Inflammatory macrophage treated with lipopolysaccharide for 4 hours (primary cell): ENCODE measurements at regions not wholly inside any gene's neighbourhood (a gene's known extent, or its start where the extent isn't known, plus 50 kb on each side); places are given as distances from the start of the nearest gene placed in this dataset.
A peak's percentile ranks its signal among the peaks of the same experiment; 100 is the strongest.
"Not testable (repeated sequence)": the region's sequence is repeated elsewhere in the genome, so short reads cannot be mapped to it uniquely, and the experiment has no call there.

ENCODE experiments used
- DNase-seq: peaks from one replicate; pipeline ENCODE4 v3.0.0-alpha.2; 2020

- no peak for DNase-seq
Observed at GRCh38 chr3:137820366-137820765, 56.3 kb downstream of the SOX14 start.

DNA sequence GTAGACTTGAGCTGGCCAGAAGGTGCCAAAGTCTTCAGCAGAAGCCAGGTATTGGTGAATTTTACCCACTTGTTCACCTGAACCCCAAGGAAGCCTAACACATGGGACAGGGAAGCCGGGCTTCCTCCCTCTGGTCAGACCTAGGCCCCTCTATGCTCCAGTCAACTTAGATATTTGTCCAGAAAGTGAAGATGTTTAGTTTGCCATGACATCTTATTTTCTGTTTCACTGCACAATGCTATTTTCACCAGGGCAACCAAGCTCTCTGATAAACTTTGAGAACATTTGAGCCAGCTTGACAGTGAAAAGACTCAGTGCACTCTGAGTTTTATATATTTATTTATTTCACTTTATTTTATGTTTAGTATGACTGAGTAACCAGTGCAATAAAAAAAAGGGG lies 71.0 kb downstream of the SOX14 start:
- DNase-seq = no peak

DNA sequence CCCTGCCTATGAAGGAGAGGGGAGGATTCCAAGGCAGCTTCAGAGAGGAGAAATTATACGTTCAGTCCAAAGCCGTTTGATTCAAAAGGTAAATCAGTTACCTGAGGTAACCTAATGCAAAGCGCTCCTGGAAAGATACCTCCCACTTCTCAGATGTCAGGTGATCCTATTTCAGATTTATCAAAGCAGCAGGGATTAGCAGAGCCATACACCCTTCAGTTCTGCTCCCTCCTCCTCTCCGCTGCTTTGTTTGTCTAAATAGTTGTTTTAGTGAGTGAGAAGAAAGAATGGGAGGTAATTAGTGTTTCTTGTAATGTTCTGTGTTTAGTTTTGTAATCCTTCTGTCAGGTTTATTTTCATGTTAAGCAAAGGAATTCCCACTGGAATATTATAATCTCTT lies 81.1 kb downstream of the SOX14 start:
- DNase-seq = no peak

GRCh38 chr3:137845666-137846065 lies 81.6 kb downstream of the SOX14 start:
- DNase-seq = no peak

DNA sequence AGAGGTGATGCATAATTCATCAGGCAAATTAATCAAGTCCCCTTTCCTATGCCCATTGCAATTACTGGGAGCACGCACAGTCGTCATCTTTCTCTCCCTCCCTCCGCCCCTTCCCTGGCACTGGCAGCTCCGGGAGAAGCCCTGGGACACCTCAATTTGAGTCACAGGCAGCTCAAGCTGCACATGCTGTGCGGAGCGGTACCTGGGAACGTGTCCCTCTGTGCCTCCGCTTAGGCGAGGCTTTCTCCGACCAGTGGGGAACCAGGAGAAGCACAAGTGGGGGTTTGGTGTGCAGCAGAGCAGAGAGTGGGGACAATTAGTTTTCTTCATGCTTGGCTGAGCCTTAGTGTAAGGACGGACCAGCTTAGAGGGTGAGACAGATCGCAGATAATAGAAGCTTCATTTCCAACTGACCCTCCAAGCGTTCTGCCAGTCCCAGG lies 88.3 kb downstream of the SOX14 start:
- DNase-seq = no peak

DNA sequence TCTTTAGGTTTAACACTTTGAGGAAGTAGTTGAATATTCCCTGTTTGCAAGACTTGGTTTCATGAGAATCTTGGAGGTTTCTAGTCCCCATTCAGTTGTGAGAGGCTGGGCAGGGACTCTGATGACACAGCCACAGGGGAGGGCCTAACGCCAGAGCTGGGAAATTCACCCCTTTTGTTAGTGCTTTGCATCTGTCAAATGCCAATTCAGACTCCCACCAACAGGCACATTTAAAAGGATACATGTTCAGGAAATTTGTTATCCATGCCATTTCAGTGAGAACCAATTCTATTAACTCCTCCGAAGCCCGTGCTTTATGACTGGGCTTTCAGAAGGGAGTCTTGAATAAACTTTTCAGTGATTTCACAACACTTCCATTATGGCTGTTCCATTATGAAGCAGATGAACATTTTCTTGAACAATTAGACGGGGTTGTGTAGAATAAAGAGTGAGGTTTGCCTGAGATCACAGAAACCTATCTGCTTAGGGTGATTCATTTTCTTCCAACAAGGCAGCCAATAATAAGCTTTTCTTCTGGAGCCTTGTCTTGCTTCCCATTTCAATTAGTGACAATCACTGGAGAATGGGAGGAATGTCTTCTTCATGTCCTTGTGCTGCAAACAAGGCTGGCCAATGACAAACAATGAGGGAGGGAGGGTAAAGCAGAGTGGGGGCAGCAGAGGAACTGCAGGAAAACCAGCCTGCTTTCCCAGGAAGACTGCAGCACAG lies 90.6 kb downstream of the SOX14 start:
- no peak for DNase-seq

DNA sequence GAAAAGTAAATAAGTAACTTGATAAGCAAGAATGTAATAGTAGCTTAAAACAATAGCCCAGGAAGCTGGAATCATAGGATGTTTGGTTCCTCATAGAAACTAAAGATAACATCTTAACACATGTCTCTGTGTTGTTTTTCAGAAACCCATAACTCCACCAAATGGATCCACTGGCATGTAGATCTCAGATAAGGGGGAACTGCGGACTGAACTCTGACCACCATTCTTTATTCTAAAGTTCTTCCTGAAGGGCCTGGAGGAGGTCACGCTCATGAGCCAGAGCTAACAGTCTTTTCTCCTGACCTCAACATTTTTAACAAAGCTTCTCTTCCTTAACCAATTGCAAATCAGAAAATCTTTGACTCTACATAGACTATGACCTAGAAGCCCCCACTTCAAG lies 101.9 kb downstream of the SOX14 start:
- DNase-seq = no peak

- no peak for DNase-seq
Observed at GRCh38 chr3:137866933-137867332, 102.8 kb downstream of the SOX14 start.

DNA sequence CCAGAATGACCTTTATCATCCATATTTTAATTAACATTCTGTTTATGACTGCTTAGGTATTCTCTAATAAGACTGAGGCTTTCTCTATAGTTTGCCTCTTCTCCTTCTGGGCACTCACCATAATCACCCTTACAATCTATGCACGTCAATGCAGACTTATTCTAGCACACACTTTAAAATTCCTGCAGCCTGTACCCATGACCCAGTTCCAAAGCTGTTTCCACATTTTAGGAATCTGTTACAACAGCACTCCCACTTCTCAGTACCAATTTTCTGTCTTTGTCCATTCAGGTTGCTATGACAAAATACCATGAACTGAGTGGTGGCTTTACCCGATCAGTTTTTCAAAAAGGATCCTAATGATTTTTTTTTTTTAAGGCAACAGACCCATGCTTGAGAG lies 103.5 kb downstream of the SOX14 start:
- no peak for DNase-seq

- DNase-seq = no peak
Observed at GRCh38 chr3:137869022-137869421, 104.9 kb downstream of the SOX14 start.

DNA sequence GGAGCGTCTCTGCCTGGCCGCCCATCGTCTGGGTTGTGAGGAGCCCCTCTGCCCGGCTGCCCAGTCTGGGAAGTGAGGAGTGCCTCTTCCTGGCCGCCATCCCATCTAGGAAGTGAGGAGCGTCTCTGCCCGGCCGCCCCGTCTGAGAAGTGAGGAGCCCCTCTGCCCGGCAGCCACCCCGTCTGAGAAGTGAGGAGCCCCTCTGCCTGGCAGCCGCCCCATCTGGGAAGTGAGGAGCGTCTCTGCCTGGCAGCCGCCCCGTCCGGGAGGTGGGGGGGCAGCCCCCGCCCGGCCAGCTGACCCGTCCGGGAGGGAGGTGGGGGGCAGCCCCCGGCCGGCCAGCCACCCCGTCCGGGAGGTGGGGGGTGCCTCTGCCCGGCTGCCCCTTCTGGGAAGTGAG lies 108.5 kb downstream of the SOX14 start:
- not testable (repeated sequence) for DNase-seq

GRCh38 chr3:137896842-137897241 lies 113.1 kb upstream of the CLDN18 start:
- not testable (repeated sequence) for DNase-seq

DNA sequence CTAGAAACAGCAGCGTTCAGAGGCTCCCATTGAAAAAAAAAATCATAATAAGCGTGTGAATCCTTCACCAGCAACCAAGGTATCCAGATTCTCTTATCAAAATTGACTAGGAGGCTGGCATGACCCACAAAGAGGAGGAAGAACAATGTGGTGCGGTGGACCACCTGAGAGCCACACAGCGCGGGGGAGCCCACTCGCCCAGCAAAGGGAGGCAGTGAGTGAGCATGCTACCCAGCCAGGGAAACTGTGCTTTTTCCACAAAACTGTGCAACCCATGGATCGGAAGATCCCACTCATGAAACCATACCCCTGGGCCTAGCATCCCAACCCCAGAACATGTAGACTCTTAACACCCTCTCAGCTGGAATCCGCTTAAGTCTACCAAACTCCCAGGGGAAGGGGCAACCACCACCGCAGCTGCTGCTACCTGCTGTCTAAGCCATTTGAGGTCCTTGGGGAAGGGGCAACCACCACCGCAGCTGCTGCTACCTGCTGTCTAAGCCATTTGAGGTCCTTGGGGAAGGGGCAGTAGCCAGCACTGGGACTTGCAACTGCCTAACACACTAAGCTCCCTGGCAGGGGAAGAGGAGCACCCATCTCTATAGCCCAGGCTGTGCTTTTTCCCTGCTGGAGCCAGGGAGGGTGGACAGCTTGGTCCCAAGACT lies 102.8 kb upstream of the CLDN18 start:
- DNase-seq = no peak

DNA sequence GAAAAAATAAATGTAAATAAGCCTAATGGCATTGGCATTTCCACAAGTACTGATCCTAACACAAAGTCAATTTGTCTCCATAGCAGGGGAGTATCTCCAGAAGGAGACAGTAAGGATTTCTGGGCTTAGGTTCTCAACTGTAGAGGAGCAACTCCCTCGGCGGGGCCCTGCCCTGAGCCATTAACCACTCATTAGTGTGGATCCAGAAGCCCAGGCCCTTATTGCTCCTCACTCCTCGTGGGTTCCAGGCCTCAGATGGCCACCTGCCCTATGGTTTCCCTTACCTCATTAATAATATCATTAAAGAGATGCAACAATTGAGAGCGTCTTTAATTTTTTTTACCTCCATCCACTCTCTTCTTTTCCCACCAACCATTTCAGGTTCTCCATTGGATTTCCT lies 85.3 kb upstream of the CLDN18 start:
- DNase-seq = no peak

- no peak for DNase-seq
Observed at GRCh38 chr3:137925080-137925479, 84.9 kb upstream of the CLDN18 start.

DNA sequence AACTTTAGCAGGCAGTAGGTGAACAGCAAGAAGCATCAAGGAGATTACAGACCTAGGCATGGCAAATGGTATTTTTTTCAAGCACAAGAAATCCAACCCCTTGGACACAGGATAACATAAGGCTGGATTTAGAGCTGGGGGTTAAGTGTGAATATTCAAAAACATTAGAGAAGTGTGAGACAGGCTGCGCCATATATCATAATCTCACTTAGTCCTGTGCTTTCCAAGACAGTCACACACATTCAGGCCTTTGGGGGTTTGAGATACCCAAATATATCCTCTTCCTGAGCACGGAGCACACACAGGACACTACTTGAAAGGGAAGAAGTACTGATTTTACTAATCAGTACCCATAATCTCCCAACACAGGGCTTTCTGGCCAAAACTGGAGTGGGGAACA lies 83.0 kb upstream of the CLDN18 start:
- no peak for DNase-seq

GRCh38 chr3:137930976-137931375 lies 79.0 kb upstream of the CLDN18 start:
- no peak for DNase-seq

DNA sequence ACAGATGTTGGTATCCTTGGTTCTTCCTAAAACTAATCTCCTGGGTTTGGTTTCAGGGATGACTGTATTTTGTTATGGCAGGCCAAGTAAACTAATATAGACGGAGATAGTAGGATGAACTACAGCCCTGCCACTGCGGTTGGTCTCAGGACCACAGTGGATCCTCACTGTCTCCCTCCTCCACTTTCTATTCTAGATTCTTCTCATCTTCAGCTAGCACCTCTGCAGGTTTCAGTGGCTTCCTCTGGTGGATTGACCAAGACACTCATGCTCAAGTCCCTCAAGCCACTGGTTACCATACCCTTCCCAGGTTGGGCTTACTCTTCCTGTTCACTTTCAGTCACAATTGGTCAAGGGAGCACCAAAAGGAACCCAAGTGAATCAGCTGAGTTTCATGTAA lies 71.1 kb upstream of the CLDN18 start:
- DNase-seq = no peak

- no peak for DNase-seq
Observed at GRCh38 chr3:137944593-137944992, 65.4 kb upstream of the CLDN18 start.

DNA sequence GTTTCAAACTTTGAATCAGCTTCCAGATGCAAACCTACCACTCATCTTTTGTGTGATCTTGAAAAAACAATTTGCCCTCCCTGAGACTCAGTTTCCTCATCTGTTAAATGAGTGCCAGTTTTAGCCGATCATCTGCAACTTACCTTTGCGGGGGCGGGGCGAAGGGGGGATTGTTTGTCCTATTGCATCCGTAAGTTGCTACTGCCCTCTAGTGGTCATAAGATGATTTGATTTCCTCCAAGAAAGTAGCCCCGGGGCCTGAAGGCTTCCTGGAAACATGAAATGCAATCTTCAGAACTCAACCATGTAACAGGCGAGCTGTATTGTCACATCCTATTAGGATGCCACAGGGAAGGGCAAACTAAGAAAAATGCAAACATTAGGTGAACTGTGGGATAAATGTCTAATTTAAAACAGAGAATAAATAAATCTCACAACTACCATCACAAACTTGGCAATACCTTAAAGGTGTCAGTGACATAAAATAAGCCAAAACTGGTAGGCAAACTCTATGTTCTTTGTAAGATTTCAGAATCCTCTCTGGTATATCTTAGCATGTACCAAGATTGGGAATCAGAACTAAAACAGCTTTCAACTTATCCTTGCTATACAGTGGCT lies 63.5 kb upstream of the CLDN18 start:
- DNase-seq = peak; percentile 48

DNA sequence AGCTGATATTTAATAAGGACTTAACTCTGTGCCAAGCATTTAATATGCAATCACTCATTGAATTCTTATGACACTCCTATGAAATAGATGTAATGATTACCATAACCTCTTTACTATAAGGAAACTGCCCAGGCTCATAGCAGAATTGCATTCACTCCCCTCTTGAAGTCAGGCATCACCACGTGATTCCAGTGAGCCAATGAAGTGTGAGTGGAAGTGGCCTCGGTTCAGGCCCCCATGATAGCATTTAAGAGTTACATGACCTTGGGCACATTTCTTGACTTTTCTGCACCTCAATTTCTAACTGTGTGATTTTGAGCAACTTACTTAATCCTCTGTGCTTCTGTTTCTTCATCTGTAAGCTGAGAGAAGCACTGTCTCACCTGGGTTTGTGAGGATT lies 62.8 kb upstream of the CLDN18 start:
- no peak for DNase-seq

GRCh38 chr3:137948400-137949072 lies 61.4 kb upstream of the CLDN18 start:
- DNase-seq = no peak

DNA sequence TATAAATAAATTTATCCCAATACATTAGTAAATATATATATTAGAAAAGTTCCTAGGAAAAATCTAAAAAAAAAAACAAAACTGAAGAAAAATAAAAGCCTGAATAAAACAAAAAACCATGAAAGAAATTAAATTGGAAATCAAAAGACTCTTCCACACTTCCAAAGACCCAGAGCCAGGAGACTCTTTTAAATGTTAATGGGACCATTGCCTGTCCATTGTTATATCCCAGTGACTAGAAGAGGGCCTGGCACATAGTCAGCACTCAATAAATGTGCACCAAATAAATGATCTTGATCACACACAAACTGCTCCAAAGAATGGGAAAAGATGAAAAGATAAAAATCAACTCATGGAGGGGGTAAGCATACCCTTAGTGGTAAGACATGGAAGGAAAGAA lies 51.3 kb upstream of the CLDN18 start:
- DNase-seq = no peak
